RWPE2 (cell line): ENCODE measurements at regions not wholly inside any gene's neighbourhood (a gene's known extent, or its start where the extent isn't known, plus 50 kb on each side); places are given as distances from the start of the nearest gene placed in this dataset.

ENCODE experiments used
- ATAC-seq: fragments of 200-7000 bp; cut with Tn5 transposase; 3 replicates; pipeline ENCODE4 v1.9.1; 2021; ENCODE audit warnings: low read depth
- DNase-seq: peaks from one replicate; pipeline ENCODE4 v3.0.0-alpha.2; 2020; ENCODE audit warnings: low spot score
- H3K27ac ChIP-seq: fragments of 450-650 bp; 2 replicates; pipeline ENCODE4 v1.5.1; 2017; ENCODE audit warnings: mild to moderate bottlenecking; ENCODE audit not compliant: poor library complexity, severe bottlenecking
- H3K27me3 ChIP-seq: fragments of 250-450 bp; sonication (Bioruptor Pico); 2 replicates; pipeline ENCODE4 v1.5.1; 2021; ENCODE audit warnings: mild to moderate bottlenecking, moderate library complexity; ENCODE audit not compliant: insufficient read depth, poor library complexity, severe bottlenecking
- H3K36me3 ChIP-seq: fragments of 250-450 bp; sonication (Bioruptor Pico); 2 replicates; pipeline ENCODE4 v1.5.1; 2020; ENCODE audit warnings: low read depth, mild to moderate bottlenecking, moderate library complexity
- H3K4me1 ChIP-seq: fragments of 250-450 bp; sonication (Bioruptor Pico); 2 replicates; pipeline ENCODE4 v1.5.1; 2021; ENCODE audit warnings: mild to moderate bottlenecking, moderate library complexity; ENCODE audit not compliant: insufficient read depth, poor library complexity, severe bottlenecking
- H3K4me3 ChIP-seq: fragments of 250-450 bp; sonication (Bioruptor Pico); 2 replicates; pipeline ENCODE4 v1.5.1; 2021; ENCODE audit warnings: mild to moderate bottlenecking, moderate library complexity; ENCODE audit not compliant: severe bottlenecking
- H3K9me3 ChIP-seq: fragments of 250-450 bp; sonication (Bioruptor Pico); 2 replicates; pipeline ENCODE4 v1.5.1; 2021; ENCODE audit warnings: mild to moderate bottlenecking, moderate library complexity; ENCODE audit not compliant: severe bottlenecking
- CTCF ChIP-seq: fragments of 450-650 bp; IDR thresholded peaks from one replicate; pipeline ENCODE4 v1.5.1; 2017; ENCODE audit warnings: mild to moderate bottlenecking, moderate library complexity; ENCODE audit not compliant: poor library complexity, severe bottlenecking

GRCh38 chr10:3412646-3413045, 240.1 kb upstream of the PITRM1 start:
- Histone ChIP-seq H3K36me3 (no peaks in the 10 kb centered on the region), H3K4me1 (no peaks in the 10 kb centered on the region), H3K9me3 (no peaks in the 10 kb centered on the region), H3K4me3 (no peak overlapping the region), H3K27ac (no peak overlapping the region), H3K27me3 (no peaks in the 10 kb centered on the region)
- no peak for DNase-seq
- ATAC-seq, result no peak
- no peak for TF ChIP-seq CTCF

- no peak overlapping the region for H3K27ac ChIP-seq
- TF ChIP-seq CTCF, result no peak
- H3K27me3 ChIP-seq, result no peaks in the 10 kb centered on the region
- no peaks in the 10 kb centered on the region for H3K36me3 ChIP-seq
- no peaks in the 10 kb centered on the region for H3K4me1 ChIP-seq
- no peaks in the 10 kb centered on the region for H3K9me3 ChIP-seq
- ATAC-seq (no peak), DNase-seq (no peak)
- no peak overlapping the region for H3K4me3 ChIP-seq
These were observed 239.5 kb upstream of the PITRM1 start for GRCh38 chr10:3412071-3412582.

GRCh38 chr10:3411044-3411443, 238.5 kb upstream of the PITRM1 start:
- Histone ChIP-seq H3K27ac (no peak overlapping the region), H3K27me3 (no peaks in the 10 kb centered on the region), H3K9me3 (no peaks in the 10 kb centered on the region), H3K36me3 (no peaks in the 10 kb centered on the region), H3K4me3 (no peak overlapping the region), H3K4me1 (no peaks in the 10 kb centered on the region)
- ATAC-seq, result no peak
- no peak for DNase-seq
- no peak for TF ChIP-seq CTCF

GRCh38 chr10:3409928-3410327, 237.3 kb upstream of the PITRM1 start:
- no peak overlapping the region for H3K27ac ChIP-seq

More at GRCh38 chr10:3409928-3410327, 237.3 kb upstream of the PITRM1 start:
- no peak for TF ChIP-seq CTCF
- H3K4me3 ChIP-seq, result no peak overlapping the region
- H3K9me3 ChIP-seq, result no peaks in the 10 kb centered on the region
- H3K36me3 ChIP-seq, result no peaks in the 10 kb centered on the region
- DNase-seq, result no peak
- no peaks in the 10 kb centered on the region for H3K4me1 ChIP-seq
- no peak for ATAC-seq
- H3K27me3 ChIP-seq, result no peaks in the 10 kb centered on the region
